ENCODE measurements at regions not wholly inside any gene's neighbourhood (a gene's known extent, or its start where the extent isn't known, plus 50 kb on each side); places are given as distances from the start of the nearest gene placed in this dataset.
"Not testable (repeated sequence)": the region's sequence is repeated elsewhere in the genome, so short reads cannot be mapped to it uniquely, and the experiment has no call there.

DNA sequence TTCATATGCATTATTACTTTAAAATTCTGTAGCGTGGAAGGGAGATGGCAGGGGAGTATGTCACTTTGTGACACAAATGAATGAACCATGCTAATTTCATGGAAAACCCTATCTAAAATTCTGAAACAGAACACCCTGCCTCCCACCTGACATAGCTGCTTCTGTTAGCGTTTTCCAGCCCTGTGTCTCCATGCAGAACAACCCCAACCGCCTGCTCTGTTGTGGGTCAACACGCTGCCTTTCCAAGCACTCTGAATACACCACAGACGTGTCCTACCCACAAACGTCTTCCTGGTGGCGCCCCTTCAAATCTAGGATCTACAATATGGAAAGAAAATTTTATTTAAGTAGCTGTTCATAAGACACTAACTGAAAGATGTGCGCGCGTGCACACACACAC is 238.6 kb downstream of the TRIML1 start:
- DNase-seq, result no peak

GRCh38 chr4:188383180-188383579 is 243.9 kb downstream of the TRIML1 start:
- no peak for DNase-seq

DNA sequence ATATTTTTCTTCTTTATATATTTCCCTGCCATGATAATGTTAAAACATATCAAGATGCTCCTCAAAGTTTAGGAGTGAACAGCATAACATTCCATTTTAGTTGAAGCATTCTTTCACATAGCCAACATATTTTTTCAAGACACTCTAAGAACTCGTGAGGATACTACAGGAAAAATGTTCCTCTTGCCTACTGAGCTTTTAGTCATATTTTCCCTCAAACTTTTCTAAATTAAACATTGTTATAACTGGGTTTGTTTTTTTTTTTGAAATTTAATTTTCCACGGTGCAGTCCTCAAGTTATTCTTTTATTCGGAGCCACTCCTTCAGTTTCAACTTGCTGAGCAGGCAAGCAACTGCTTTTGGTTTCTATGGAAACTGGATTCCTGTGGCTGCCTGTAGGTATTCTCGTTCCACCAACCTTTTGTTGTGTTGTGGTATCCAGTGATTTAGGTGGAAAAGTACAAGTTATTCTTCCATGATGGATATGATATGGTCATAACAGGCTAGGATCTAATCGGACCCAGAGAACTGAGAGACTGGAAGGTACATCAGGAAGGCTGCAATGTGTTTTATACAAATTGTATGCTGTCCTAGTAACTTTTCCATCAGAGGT is 248.0 kb downstream of the TRIML1 start:
- DNase-seq, result no peak

DNA sequence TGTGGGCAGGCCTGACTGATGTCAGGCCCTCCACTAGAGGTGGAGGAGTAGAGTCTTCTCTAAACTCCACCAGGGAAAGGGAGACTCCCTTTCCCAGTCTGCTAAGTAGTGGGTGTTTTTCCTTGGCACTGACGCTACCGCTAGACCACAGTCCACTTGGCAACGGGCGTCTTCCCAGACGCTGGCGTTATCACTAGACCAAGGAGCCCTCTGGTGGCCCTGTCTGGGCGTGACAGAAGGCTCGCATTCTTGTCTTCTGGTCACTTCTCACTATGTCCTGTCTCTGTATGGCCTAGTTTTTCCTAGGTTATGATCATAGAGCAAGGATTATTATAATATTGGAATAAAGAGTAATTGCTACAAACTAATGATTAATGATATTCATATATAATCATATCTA is 252.1 kb downstream of the TRIML1 start:
- DNase-seq, result not testable (repeated sequence)

DNA sequence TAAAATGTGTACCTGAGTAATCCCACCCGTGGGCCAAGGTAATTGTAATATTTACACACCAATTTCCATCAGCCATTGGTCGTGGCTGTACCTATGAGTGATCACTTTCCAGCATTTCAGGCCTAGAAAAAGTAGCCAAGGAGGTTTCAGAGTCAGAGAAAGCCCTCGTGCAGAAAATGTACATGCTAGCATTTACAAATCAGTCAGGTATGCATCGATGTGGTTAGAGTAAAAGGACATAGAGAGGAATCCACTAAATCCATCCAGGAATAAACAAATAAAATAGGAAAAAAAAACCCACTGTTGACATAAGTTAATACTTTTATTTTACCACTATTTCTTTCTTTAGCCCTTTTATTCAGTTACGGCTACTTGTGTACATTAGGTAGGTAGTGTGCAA is 256.8 kb downstream of the TRIML1 start:
- no peak for DNase-seq

- no peak for DNase-seq
Measured at GRCh38 chr4:188399834-188400233, 260.6 kb downstream of the TRIML1 start.

GRCh38 chr4:188400451-188400850 is 261.2 kb downstream of the TRIML1 start:
- no peak for DNase-seq

DNA sequence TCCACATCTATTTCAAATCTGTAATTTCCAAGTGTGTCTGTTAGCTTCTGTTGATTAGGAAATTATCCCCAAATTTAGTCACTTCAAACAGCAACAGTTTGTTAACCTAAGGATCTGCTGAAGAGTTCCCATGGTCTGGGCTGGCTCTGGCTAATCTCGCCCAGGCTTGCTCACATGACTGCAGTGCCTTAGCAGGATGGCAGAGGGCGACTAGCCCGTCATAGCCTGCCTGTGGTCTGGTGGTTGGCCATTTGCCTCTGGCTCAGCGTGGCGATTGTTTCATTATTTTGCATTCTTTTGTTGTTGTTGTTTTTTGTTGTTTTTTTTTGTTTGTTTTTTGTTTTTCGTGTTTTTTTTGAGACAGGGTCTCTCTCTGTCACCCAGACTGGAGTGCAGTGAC is 264.0 kb downstream of the TRIML1 start:
- no peak for DNase-seq

GRCh38 chr4:188405071-188405835 is 266.0 kb downstream of the TRIML1 start:
- not testable (repeated sequence) for DNase-seq

DNA sequence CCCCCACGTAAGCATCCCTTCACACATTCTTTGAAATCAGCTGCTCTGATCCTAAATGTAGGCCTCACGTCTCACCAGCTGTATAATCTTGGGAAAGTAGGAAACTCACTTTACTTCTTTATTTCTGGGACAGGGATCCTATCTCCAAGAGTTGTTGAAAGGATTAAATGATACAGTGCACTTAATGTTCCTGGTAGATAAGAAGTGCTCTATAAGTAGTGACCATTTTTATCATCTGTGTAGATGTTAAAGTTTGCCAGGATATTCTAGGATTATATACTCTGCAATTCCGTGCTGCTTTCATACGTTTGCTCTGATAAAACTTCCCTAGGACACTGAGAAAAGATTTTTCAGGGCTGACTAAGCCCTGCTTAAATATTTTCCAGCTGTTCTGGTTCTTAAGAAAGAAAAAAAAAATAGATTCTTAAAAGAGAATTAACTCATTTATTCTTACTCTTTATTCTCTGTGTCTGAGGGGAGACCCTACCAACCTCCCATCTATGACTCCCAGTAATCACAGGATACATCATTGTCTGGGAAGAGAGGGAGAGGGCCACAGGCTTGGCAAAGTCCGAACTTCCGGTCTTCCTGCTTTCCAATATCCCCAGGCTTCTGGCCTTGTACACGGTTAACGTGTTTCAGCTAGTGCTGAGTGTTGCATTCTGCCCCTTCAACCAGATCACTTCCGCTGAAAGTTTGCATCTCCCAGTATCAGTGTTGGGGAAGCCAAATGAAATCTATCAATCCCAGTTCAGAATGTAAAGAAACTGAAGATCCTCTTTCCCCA is 269.2 kb downstream of the TRIML1 start:
- no peak for DNase-seq

- no peak for DNase-seq
Measured at GRCh38 chr4:188409851-188410250, 270.6 kb downstream of the TRIML1 start.

DNA sequence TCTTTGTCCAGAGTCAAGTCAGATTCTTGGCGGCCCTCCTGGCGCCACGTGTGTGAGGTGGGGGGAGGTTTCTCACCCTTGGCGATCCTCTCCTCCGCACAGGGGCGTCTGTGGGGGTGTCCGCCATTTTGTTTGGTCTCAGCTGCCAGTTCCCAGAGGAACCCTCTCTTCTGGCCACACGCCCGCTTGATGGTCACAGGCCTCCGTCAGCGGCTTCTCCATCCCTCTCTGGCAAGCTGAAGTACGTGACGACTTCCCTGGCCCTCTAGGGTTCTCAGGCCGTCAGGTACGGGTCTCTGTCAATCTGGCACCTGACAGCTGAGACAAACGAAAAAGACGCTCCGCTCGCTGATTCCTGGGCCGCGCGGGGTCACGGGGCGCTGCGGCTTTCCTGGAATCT is 272.6 kb downstream of the TRIML1 start:
- no peak for DNase-seq

- DNase-seq, result no peak
Measured at GRCh38 chr4:188412499-188412898, 273.3 kb downstream of the TRIML1 start.

DNA sequence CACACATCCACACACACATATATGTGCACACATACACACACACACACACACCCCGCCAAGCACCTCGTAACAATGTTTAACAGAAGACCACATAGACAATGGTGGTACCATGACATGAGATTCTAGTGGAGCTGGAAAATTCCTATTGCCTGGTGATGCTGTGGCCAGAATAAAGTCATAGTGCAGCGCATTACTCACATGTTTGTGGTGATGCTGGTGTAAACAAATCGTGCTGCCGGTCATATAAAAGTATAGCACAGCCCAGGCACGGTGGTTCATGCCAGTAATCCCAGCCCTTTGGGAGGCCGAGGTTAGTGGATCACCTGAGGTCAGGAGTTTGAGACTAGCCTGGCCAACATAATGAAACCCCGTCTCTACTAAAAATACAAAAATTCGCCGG is 275.2 kb downstream of the TRIML1 start:
- DNase-seq, result no peak

DNA sequence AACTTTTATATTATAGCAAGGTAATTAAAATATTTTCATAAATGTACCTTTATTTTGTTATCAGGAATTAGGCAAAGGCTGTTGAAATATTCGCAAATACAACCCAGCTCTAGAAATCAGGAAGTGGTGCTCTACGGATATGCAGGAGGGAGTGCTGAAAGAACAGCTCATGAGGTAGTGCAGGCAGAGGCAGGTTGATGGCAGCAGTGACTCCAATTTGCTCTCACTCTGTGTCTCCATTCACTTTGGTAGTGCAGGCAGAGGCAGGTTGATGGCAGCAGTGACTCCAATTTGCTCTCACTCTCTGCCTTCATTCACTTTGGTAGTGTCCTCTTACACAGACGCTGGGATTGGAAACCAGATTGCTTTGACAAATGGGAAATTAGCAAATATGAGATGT is 277.9 kb downstream of the TRIML1 start:
- DNase-seq, result no peak

DNA sequence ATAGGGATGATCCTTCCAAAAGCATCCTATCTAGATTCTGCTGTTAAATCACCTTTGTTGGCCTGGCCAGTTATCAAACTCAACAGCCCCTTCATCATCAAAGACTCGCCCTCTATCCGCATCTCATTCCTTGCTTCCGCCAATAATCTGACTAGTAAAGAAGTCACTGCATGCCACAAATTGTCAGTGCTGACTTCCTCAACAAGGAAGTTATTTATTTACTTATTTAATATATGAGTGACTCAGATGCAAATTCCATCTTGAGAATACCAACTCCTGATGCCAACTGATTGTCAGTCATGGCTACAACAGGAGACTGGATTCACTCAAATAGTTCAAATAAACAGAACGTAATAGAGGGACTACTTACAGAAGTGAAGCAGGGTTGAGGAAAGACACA is 283.8 kb downstream of the TRIML1 start:
- DNase-seq, result no peak

- DNase-seq, result no peak
Measured at GRCh38 chr4:188428935-188429334, 289.7 kb downstream of the TRIML1 start.

GRCh38 chr4:188429965-188430364 is 290.7 kb downstream of the TRIML1 start:
- no peak for DNase-seq

DNA sequence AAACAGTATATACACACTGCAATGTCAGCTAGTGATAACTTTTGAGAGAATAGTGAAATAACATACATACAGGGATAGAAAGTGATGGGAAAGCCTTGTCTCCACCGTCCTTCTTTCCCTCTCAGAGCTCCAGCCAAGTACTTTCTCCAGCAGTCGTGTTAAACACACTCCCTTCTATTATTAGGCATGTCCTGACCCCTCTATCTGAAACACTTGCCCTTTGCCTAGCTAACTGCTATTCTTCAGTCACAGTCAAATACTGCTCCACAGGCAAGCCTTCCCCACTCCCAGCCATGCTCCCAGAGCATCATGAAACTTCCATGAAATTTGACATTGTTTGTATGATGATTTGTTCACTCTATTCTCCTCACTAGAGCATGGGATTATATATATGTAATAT is 291.1 kb downstream of the TRIML1 start:
- no peak for DNase-seq

- no peak for DNase-seq
Measured at GRCh38 chr4:188432328-188432727, 293.1 kb downstream of the TRIML1 start.

- DNase-seq, result no peak
Measured at GRCh38 chr4:188433741-188434315, 294.6 kb downstream of the TRIML1 start.

GRCh38 chr4:188434643-188435042 is 295.4 kb downstream of the TRIML1 start:
- DNase-seq, result no peak

GRCh38 chr4:188435381-188435780 is 296.1 kb downstream of the TRIML1 start:
- DNase-seq, result no peak

GRCh38 chr4:188437535-188437934 is 298.3 kb downstream of the TRIML1 start:
- no peak for DNase-seq

All from activated CD4-positive, alpha-beta T cell treated with anti-CD3 and anti-CD28 coated beads for 1 hour (primary cell).